Muscle of back (tissue), 3 donors: ENCODE measurements at regions not wholly inside any gene's neighbourhood (a gene's known extent, or its start where the extent isn't known, plus 50 kb on each side); places are given as distances from the start of the nearest gene placed in this dataset.

Source experiments
- DNase-seq, 3 donors: peaks; one replicate each; pipeline versions ENCODE4 v3.0.0 to v3.0.0-alpha.2; 2013

DNA sequence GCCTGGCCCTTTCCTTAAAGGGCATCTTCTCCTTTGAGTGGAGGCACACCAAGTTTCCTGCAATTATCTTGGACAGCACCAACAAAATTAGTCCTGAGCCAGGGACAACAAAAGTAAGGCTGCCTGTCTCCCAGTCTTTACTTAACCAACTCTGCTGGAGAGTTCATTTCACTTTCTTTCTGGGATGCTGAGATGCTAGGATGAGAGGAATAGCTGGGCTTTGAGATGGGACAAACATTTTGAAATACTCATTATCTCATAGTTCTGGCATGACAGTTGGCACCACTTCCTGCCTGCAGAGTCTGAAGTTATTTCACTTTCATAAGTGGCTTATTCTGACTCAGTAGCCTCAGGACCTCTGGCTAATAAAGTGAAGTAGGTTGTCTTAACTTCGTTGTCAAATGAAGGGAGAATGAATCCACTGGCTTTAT is 157.0 kb downstream of the C9orf152 start:
- peak in 1 of 3 donors; percentile 83 for DNase-seq

GRCh38 chr9:110056062-110056461 is 151.9 kb downstream of the C9orf152 start:
- DNase-seq: no peak

GRCh38 chr9:110058304-110058953 is 149.5 kb downstream of the C9orf152 start:
- no peak for DNase-seq

DNA sequence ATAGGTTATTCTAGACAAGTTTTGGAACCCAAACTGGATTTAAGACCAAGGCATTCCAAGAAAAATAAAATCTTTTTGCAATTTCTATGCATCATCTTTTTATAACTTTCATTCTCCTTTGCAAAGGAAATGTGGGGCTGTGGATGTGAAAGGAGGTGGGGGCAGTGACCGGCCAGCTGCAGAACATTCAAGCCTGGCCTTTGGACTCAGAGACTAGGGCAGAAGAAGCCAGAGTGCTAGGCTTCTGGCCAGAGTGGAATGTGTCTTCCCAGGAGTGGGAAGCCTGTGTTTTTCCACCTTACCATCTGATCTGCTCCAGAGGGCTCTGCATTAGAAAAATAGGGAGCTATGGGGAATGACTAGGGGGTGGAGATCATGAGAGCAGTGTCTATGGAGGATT is 148.5 kb downstream of the C9orf152 start:
- peak in 1 of 3 donors; percentile 64 for DNase-seq

DNA sequence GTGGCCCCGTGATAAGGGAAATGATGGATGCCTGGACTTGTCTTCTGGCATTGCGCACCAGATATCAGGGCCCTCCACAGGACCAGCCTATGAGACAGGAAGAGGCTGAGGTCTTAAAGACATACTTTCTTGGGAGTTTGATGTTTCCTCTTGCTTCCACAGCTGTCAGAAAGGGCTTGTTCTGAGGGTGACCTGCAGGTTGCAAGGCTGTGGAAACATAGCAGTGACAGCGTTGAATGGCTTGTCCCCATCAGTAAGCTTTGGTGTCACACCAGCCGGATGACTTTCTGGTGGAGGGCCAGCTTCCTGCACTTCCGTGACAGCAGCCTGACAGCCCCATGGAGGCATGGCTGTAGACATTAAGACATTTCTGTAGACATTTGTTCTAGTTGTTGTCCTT is 143.2 kb downstream of the C9orf152 start:
- no peak for DNase-seq

DNA sequence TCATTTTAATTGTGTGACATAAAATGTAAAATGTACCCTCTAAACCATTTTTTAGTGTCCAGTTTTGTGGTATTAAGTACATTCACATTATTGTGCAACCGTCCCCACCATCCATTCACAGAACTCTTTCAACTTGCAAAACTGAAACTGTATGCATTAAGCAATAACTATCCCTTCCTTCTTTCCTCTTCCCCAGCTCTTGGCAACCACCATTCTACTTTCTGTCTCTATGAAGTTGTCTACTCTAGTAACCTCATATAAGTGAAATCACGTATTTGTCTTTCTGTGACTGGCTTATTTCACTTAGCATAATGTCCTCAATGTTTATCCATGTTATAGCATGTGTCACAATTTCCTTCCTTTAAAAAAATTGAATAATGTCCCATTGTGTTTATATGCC is 142.4 kb downstream of the C9orf152 start:
- no peak for DNase-seq

GRCh38 chr9:110066929-110067716 is 140.8 kb downstream of the C9orf152 start:
- no peak for DNase-seq

- DNase-seq: no peak
These were observed 139.7 kb downstream of the C9orf152 start for GRCh38 chr9:110068212-110068611.

DNA sequence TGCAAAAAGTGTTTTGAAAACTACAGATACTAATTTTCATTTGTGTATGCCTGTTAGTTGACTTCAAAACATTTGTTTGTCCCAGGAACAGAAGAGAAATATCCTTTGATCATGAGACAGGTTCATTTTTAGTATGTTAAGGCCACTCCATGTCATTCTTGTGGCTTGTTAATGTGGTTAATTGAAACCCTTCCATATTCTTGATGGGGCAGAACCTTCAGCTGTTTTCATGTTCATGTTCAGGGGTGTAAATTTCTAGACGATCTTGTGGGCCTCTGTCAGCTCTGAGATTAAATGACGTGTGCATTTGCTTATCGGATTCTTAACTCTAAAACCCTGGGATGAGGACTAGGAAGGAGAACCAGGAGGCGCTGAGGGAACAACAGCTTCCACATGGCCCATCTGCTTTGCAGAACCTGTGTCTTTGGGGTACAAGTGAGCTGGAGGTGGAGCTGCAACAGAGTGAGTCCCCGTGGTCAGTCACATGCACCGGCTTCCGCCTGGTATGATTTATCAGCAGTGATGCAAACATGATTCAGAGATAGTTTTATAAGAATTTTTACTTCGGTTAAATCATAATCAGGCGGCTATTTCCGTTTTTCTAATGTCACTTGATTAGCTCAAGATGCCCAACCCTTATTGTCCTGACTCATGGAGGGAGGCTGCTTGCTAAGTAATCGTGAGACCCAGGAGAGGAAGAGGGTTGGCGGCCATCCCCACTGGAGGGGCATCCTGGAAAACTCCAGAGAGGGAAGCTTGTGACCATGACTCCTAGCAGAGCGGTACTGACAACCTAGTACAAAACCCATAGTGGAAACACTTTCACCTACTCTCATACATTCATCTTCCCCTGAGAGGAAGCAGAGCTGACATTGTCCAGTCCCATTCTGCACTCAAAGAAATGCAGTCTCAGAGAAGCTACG is 138.4 kb downstream of the C9orf152 start:
- peak in 2 of 3 donors; percentile 36 to 82 for DNase-seq

- DNase-seq: no peak
These were observed 135.2 kb downstream of the C9orf152 start for GRCh38 chr9:110072597-110073355.

DNA sequence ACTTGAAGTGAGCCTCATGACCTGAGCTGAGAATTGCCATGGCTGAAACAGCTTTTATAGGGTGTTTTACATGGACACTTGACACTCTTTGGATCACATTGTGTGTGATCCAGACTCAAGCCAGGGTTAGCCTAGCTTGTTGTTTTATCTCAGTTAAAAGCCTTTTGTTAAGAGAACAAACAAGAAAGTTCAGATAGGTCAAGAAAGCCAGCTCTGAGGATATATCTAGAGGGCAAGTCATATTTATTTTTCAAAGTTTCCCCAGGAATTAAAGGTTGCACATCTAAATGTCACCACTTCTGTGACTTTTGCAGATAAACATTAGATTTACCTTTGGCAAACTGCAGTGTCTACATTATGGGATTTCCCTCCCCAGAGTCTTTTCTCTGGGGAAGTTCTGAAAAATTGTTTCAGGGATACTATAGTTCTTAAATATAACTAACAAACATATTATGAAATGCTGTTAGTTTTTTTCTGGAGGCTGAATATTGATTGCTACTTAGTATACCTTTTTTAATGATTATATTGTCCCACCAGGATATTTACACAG is 134.5 kb downstream of the C9orf152 start:
- DNase-seq: no peak

- DNase-seq: peak in 1 of 3 donors; percentile 60
These were observed 130.8 kb downstream of the C9orf152 start for GRCh38 chr9:110076894-110077725.

DNA sequence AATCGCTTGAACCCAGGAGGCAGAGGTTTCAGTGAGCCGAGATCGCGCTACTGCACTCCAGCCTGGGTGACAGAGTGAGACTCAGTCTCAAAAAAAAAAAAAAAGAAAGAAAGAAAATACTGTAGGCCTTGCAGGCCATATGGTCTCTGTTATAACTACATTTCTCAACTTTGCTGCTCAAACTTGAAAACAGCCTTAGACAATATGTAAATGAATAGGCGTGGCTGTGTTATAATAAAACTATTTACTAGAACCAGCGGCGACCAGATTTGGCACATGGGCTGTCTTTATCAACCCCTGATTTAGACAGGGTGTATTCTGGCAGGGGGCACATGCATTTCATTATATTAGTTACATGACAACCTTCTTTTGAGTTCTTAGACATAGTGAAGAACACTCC is 130.0 kb downstream of the C9orf152 start:
- no peak for DNase-seq

DNA sequence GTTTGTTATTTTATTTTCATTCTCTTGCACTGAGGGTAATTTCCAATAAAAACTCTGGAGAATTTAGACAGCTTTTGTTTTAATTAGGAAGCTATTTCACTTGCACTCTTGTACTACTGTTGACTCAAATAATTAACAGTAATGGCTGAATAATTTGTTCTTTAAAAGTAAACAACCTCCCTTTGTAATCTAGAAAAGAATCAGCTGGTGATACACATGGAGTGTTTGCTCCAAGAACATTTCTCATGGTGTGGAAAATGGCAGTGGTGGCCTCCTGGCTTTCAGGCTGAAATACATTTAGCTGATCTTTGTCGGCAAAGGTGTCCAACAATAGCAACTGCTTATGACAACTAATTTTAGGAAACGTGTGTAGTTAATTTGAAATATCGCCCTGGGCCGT is 129.4 kb downstream of the C9orf152 start:
- no peak for DNase-seq

- peak in 1 of 3 donors; percentile 60 for DNase-seq
These were observed 126.6 kb downstream of the C9orf152 start for GRCh38 chr9:110081395-110081794.

DNA sequence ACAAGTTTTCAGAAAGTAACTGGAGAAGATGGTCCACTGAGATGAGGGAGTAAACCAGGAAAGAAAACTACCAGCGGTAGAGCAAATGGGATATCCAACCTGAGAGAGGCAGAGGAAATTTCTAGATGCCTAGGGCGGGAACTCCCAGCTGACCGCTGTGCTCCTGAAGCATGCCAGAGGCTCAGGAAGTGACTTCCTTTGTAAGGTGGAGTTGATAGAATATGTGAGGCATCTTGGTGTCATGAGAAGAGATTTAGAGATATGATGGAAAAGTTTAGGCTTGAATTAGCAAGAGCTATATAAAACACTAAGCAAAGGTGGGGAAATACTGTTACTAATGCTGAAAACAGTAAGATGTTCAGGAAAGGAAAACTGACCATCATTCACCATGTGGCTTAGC is 124.1 kb downstream of the C9orf152 start:
- DNase-seq: no peak

DNA sequence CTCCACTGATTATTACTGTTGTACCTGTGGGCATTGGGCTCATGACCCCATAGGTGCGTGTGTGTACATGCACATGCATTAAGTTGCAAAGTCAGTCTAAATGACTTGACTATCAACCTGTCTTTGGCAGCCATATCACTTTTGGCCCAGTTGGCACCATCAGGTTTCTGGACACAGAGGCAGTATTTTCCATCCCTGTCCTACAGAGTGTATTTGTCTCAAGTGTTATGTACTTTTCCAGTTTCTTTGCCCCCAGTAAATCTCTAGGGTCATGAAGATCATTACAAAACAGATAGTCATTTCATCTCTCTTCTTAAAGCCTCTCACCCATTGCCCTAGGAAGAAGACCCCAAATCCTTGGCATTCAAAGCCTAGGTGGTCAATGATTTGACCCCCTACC is 121.4 kb downstream of the C9orf152 start:
- no peak for DNase-seq

GRCh38 chr9:110087605-110088004 is 120.4 kb downstream of the C9orf152 start:
- DNase-seq: no peak

DNA sequence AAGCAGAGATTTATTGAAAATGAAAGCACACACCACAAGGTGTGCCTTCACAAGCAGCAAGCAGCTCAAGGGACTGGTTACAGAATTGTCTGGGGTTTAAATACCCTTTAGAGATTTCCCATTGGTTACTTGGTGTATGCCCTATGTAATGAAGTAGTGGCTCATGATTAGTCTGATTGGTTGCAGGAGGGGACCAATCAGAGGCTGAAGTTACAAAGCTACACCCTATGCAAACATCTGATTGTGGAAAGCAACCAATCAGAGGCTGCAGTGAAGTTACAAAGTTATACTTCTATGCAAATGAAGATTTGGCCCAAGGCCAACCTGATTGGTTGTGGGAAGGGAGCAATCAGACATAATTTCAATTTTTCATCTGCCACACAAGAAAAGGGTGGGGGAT is 119.9 kb downstream of the C9orf152 start:
- DNase-seq: no peak

- DNase-seq: no peak
These were observed 118.1 kb downstream of the C9orf152 start for GRCh38 chr9:110089681-110090370.
